Stimulated activated CD4-positive, alpha-beta T cell treated with anti-CD3 and anti-CD28 coated beads, Interleukin-15, amount 100 ng/mL, for 1 hour (primary cell): ENCODE measurements at regions not wholly inside any gene's neighbourhood (a gene's known extent, or its start where the extent isn't known, plus 50 kb on each side); places are given as distances from the start of the nearest gene placed in this dataset.

Experiments used
- DNase-seq, 2 donors: peaks; one replicate each; pipeline ENCODE4 v3.0.0-alpha.2; 2020; ENCODE audit warnings: low read depth in 1 of 2, low spot score in 1 of 2

GRCh38 chr17:79452706-79453105 is 158.1 kb downstream of the RBFOX3 start:
- no peak for DNase-seq

DNA sequence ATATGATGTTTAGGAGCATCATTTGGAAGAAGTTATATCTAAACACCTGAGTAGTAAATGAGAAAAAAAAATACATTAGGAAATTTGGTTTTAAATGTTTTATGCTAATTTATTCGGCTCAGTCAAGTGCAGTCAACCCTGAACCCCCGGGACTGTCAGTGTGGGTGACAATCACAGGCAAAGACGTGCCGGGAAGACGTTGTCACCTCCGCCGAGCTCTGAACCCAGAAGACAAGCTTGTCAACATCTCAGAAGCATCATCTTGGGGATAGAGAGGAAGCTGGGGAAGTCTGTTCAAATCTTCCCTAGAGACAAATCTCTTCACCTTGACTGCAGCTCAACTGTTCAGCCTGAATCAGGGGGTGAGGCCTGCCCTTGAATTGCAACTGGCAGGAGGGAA is 159.7 kb downstream of the RBFOX3 start:
- DNase-seq: no peak

- DNase-seq: no peak
These were observed 164.3 kb downstream of the RBFOX3 start for GRCh38 chr17:79446399-79447009.

DNA sequence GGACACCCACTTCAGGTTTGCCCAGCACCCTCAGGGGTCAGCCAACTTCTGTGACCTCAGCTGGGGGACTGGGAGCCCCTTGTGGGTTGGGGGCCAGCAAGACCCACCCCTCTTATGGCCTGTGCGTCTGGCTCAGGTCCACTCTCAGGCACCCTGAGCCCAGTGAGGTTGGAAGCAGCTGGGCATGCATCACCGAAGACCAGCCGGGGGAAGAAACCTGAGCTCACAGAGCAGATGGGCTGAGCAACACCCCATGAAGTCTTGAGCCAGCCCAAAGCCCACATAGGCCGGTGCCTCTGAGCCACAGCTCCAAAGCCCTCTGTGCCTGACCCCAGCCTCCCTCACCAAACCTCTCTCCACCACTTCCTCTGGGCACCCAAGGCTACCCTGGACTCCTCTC is 166.7 kb downstream of the RBFOX3 start:
- no peak for DNase-seq

- no peak for DNase-seq
These were observed 167.8 kb downstream of the RBFOX3 start for GRCh38 chr17:79443026-79443425.

- no peak for DNase-seq
These were observed 169.3 kb downstream of the RBFOX3 start for GRCh38 chr17:79441356-79442160.

DNA sequence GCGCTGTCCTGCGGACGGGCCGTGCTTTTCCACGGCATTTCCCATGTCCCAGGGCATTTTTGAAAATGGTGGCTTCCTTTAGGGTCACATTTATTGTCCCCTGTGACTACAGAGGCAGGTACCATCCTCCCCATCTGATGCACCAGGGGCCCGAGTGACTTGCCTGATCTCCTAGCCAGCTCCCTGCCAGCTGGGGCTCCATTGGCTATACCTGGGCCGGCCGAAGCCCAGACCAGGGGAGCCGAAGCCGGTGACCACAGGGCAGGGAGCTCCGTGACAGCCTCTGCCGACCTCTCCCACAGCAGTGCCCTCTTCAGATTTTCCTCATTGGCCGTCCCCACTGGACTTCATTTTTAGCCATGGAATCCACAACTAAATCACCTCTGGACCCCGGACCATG is 170.6 kb downstream of the RBFOX3 start:
- no peak for DNase-seq

DNA sequence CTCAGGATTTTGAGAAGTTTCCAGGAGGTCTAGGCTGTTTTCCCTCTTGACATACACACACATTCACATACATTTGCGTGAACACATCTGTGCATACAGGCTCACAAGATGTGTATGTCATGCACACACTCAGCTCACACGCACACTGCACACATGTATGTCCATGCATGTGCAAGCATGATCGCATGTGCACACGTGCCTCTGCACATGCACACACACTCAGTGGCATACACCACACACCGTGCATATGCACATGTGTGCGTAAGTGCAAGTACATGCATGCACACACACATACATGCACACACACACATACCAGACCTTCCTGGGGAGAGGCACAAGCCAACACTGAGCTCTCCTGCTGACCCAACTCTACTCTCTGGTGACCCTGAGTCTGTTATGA is 171.4 kb downstream of the RBFOX3 start:
- no peak for DNase-seq

- DNase-seq: no peak
These were observed 172.1 kb downstream of the RBFOX3 start for GRCh38 chr17:79438546-79439334.

DNA sequence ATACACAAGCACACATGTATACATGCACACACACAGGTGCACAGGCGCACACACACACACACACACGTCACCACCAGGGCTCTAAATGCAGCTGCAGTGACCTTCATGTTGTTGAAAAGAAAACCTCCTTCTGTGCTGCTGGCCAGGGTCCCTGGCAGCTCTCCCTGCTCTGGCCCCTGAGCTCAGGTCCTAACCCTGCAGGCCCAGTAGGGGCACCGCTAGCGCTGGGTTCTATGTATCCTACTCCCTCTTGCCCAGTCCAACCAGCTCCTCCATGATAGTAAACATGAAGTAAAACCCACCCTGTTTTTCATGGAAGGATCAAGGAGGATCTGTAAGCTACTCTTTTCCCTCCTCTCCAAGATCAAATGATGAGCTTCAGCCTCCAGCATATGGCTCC is 172.8 kb downstream of the RBFOX3 start:
- DNase-seq: no peak

- no peak for DNase-seq
These were observed 173.8 kb downstream of the RBFOX3 start for GRCh38 chr17:79437081-79437480.

DNA sequence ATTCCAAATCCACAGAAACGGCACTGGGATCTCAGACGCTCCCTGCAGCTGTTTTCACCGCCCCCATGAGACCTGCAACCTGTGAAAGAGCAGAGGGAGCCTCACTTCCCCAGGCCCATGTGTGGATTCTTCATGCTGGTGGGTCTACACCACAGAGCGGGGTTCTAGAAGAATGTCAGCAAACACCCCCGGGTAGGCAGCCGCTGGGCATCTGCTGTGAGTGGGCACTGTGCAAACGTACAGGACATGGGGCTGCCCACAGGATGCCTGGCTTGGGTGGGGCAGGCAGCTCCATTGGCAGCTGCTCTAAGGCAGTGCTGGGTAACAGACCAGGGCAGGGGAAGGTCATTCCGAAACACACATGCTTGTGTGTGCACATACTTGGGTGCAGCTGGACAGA is 174.9 kb downstream of the RBFOX3 start:
- no peak for DNase-seq

GRCh38 chr17:79435296-79435695 is 175.6 kb downstream of the RBFOX3 start:
- no peak for DNase-seq

- no peak for DNase-seq
These were observed 176.6 kb downstream of the RBFOX3 start for GRCh38 chr17:79434215-79434614.

- no peak for DNase-seq
These were observed 177.5 kb downstream of the RBFOX3 start for GRCh38 chr17:79433379-79433778.

- no peak for DNase-seq
These were observed 179.7 kb downstream of the RBFOX3 start for GRCh38 chr17:79431175-79431574.

GRCh38 chr17:79429864-79430494 is 180.9 kb downstream of the RBFOX3 start:
- no peak for DNase-seq

- DNase-seq: no peak
These were observed 181.9 kb downstream of the RBFOX3 start for GRCh38 chr17:79428988-79429387.

- DNase-seq: no peak
These were observed 183.0 kb downstream of the RBFOX3 start for GRCh38 chr17:79427621-79428539.

DNA sequence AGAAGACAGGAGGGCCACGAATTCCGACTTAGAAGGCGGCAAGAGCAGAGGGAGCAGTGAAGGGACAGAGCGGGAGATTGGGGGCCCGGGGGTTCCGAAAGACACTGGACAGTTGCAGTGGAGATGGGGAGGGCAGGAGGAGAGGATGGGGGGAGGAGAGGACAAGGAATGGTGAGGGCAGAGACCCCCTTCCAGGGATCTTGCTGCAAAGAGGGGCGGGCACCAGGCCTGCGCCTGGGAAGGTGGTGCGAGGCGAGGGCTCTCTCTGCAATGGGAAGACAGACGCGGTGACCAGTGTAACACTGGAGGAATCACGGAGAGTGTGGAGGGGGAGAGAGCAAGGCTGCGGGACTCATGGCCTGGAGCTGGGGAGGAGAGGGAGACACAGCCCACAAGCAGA is 185.2 kb downstream of the RBFOX3 start:
- DNase-seq: no peak
